ENCODE measurements at regions not wholly inside any gene's neighbourhood (a gene's known extent, or its start where the extent isn't known, plus 50 kb on each side); places are given as distances from the start of the nearest gene placed in this dataset.

DNA sequence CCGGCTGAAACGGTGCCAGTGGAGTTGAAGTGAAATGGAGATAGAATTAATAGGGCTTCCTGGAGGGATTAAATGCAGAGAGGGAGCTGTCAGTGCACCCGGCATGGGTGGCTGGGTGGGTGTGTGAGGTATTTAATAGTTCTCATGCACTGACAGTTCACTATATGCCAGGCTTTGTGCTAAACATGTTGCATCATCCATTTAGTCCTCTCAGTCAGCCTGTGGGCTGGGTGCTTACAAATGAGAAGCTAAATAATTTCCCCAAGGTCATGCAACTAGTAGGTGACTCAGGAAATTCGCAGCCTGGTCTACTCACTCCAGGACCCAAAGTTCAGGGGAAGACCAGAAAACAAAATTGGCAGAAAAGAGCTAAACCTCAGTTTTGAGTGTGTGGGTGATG is 63.5 kb upstream of the SPATA13 start:
- no peaks in the 10 kb centered on the region for H3K36me3 ChIP-seq (ENCODE audit: insufficient read depth, low read length)
- H3K4me3 ChIP-seq (ENCODE audit: low read depth, low read length) = no peak overlapping the region
- no peaks in the 10 kb centered on the region for H3K4me1 ChIP-seq (ENCODE audit: control insufficient read depth, insufficient read depth, low read length, unreplicated experiment)
- no peaks in the 10 kb centered on the region for H3K79me2 ChIP-seq (ENCODE audit: control insufficient read depth, insufficient read depth, low read length, unreplicated experiment)
- 0 out of 2 replicates have a peak, but pooled peaks cover 3% of the 10 kb centered on the region for H3K27me3 ChIP-seq (ENCODE audit: insufficient read depth, low read length)
- H2AFZ ChIP-seq (ENCODE audit: low read length, unreplicated experiment) = no peak overlapping the region
- H3K27ac ChIP-seq (ENCODE audit: low read depth, low read length) = no peak overlapping the region

GRCh38 chr13:24097667-24098066 is 62.9 kb upstream of the SPATA13 start:
- Histone ChIP-seq H3K4me3 (ENCODE audit: low read depth, low read length) (no peak overlapping the region), H2AFZ (ENCODE audit: low read length, unreplicated experiment) (no peak overlapping the region), H3K27ac (ENCODE audit: low read depth, low read length) (no peak overlapping the region)

GRCh38 chr13:24099490-24099889 is 61.0 kb upstream of the SPATA13 start:
- H3K4me1 ChIP-seq (ENCODE audit: control insufficient read depth, insufficient read depth, low read length, unreplicated experiment) = no peaks in the 10 kb centered on the region

More at GRCh38 chr13:24097667-24098066, 62.9 kb upstream of the SPATA13 start:
- H3K4me1 ChIP-seq (ENCODE audit: control insufficient read depth, insufficient read depth, low read length, unreplicated experiment) = no peaks in the 10 kb centered on the region
- H3K79me2 ChIP-seq (ENCODE audit: control insufficient read depth, insufficient read depth, low read length, unreplicated experiment) = no peaks in the 10 kb centered on the region
- H3K27me3 ChIP-seq (ENCODE audit: insufficient read depth, low read length) = peaks cover 3% of the 10 kb centered on the region; the same call in 1 of the 2 replicates
- H3K36me3 ChIP-seq (ENCODE audit: insufficient read depth, low read length) = no peaks in the 10 kb centered on the region

DNA sequence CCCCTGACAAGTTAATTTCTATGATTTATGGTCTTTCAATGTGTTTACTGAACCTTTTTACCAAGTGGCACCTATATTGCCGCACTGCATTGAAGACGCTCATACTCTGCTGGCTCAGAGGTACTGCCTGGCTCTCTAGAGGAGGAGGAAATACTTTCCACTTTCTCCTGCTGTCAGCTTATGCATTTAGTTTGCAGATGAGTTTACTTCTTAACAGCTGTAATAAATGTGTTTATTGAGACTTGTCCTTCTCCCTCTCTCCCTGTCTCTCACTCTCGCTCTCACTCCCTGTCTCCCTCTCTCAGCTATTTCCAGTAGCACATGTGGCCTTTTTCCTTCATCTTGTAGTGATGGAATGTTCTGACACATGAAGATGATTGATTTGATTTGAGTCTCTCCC is 60.3 kb upstream of the SPATA13 start:
- Histone ChIP-seq H3K4me1 (ENCODE audit: control insufficient read depth, insufficient read depth, low read length, unreplicated experiment) (no peaks in the 10 kb centered on the region), H3K27ac (ENCODE audit: low read depth, low read length) (no peak overlapping the region), H3K79me2 (ENCODE audit: control insufficient read depth, insufficient read depth, low read length, unreplicated experiment) (no peaks in the 10 kb centered on the region), H3K36me3 (ENCODE audit: insufficient read depth, low read length) (no peaks in the 10 kb centered on the region), H3K27me3 (ENCODE audit: insufficient read depth, low read length) (peaks cover 3% of the 10 kb centered on the region; the same call in 1 of the 2 replicates), H2AFZ (ENCODE audit: low read length, unreplicated experiment) (no peak overlapping the region), H3K4me3 (ENCODE audit: low read depth, low read length) (no peak overlapping the region)

More at GRCh38 chr13:24099490-24099889, 61.0 kb upstream of the SPATA13 start:
- no peaks in the 10 kb centered on the region for H3K79me2 ChIP-seq (ENCODE audit: control insufficient read depth, insufficient read depth, low read length, unreplicated experiment)
- H3K36me3 ChIP-seq (ENCODE audit: insufficient read depth, low read length) = no peaks in the 10 kb centered on the region
- peaks cover 3% of the 10 kb centered on the region; the same call in 1 of the 2 replicates for H3K27me3 ChIP-seq (ENCODE audit: insufficient read depth, low read length)
- no peak overlapping the region for H3K4me3 ChIP-seq (ENCODE audit: low read depth, low read length)
- no peak overlapping the region for H3K27ac ChIP-seq (ENCODE audit: low read depth, low read length)
- no peak overlapping the region for H2AFZ ChIP-seq (ENCODE audit: low read length, unreplicated experiment)

DNA sequence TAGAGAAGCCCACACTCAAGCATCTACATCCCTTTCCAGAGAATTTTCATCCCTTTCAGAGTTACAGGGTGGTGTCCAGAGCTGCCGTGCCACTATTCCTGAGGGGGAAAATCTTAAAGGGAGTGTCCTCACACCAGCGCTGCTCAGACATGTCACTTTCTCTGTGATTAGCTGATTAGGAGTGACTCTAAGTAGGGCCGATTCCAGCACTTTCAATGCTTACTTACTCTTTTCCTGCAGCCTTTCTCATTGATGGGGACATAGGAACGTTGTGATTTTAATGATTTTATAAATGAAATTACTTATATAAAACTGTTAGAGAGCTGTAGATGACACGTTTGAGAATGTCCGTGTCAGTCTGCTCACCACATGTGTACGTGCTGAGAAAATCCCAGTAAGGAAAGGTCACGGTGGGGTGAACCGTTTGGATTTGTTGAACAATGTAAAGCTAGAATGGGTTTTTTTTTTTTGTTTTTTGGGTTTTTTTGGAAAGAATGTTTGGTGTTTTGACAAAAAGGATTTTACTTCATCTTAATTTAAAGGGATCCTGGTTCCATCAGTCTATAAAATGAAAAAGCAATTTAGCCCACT is 56.6 kb upstream of the SPATA13 start:
- H2AFZ ChIP-seq (ENCODE audit: low read length, unreplicated experiment) = no peak overlapping the region
- H3K27me3 ChIP-seq (ENCODE audit: insufficient read depth, low read length) = peaks cover 3% of the 10 kb centered on the region; the same call in 1 of the 2 replicates
- no peak overlapping the region for H3K4me3 ChIP-seq (ENCODE audit: low read depth, low read length)
- H3K27ac ChIP-seq (ENCODE audit: low read depth, low read length) = no peak overlapping the region
- no peaks in the 10 kb centered on the region for H3K36me3 ChIP-seq (ENCODE audit: insufficient read depth, low read length)
- H3K4me1 ChIP-seq (ENCODE audit: control insufficient read depth, insufficient read depth, low read length, unreplicated experiment) = no peaks in the 10 kb centered on the region
- no peaks in the 10 kb centered on the region for H3K79me2 ChIP-seq (ENCODE audit: control insufficient read depth, insufficient read depth, low read length, unreplicated experiment)

- H3K27me3 ChIP-seq (ENCODE audit: insufficient read depth, low read length) = peaks cover 3% of the 10 kb centered on the region; the same call in 1 of the 2 replicates
- no peak overlapping the region for H3K27ac ChIP-seq (ENCODE audit: low read depth, low read length)
- no peaks in the 10 kb centered on the region for H3K79me2 ChIP-seq (ENCODE audit: control insufficient read depth, insufficient read depth, low read length, unreplicated experiment)
- H3K4me1 ChIP-seq (ENCODE audit: control insufficient read depth, insufficient read depth, low read length, unreplicated experiment) = no peaks in the 10 kb centered on the region
- no peak overlapping the region for H3K4me3 ChIP-seq (ENCODE audit: low read depth, low read length)
- no peaks in the 10 kb centered on the region for H3K36me3 ChIP-seq (ENCODE audit: insufficient read depth, low read length)
- H2AFZ ChIP-seq (ENCODE audit: low read length, unreplicated experiment) = no peak overlapping the region
Measured at GRCh38 chr13:24104723-24105122, 55.8 kb upstream of the SPATA13 start.

- Histone ChIP-seq H3K27me3 (ENCODE audit: insufficient read depth, low read length) (peaks cover 6% of the 10 kb centered on the region; the same call in 1 of the 2 replicates), H3K27ac (ENCODE audit: low read depth, low read length) (no peak overlapping the region), H3K36me3 (ENCODE audit: insufficient read depth, low read length) (no peaks in the 10 kb centered on the region)
Measured at GRCh38 chr13:24106429-24106828, 54.1 kb upstream of the SPATA13 start.

GRCh38 chr13:24107955-24108614 is 52.4 kb upstream of the SPATA13 start:
- H3K36me3 ChIP-seq (ENCODE audit: insufficient read depth, low read length) = no peaks in the 10 kb centered on the region
- H3K79me2 ChIP-seq (ENCODE audit: control insufficient read depth, insufficient read depth, low read length, unreplicated experiment) = no peaks in the 10 kb centered on the region
- H2AFZ ChIP-seq (ENCODE audit: low read length, unreplicated experiment) = no peak overlapping the region
- H3K4me3 ChIP-seq (ENCODE audit: low read depth, low read length) = no peak overlapping the region
- no peak overlapping the region for H3K27ac ChIP-seq (ENCODE audit: low read depth, low read length)
- H3K27me3 ChIP-seq (ENCODE audit: insufficient read depth, low read length) = peaks cover 3% of the 10 kb centered on the region; the same call in 1 of the 2 replicates
- no peaks in the 10 kb centered on the region for H3K4me1 ChIP-seq (ENCODE audit: control insufficient read depth, insufficient read depth, low read length, unreplicated experiment)

More at GRCh38 chr13:24106429-24106828, 54.1 kb upstream of the SPATA13 start:
- H2AFZ ChIP-seq (ENCODE audit: low read length, unreplicated experiment) = no peak overlapping the region
- H3K4me3 ChIP-seq (ENCODE audit: low read depth, low read length) = no peak overlapping the region
- no peaks in the 10 kb centered on the region for H3K79me2 ChIP-seq (ENCODE audit: control insufficient read depth, insufficient read depth, low read length, unreplicated experiment)
- no peaks in the 10 kb centered on the region for H3K4me1 ChIP-seq (ENCODE audit: control insufficient read depth, insufficient read depth, low read length, unreplicated experiment)

DNA sequence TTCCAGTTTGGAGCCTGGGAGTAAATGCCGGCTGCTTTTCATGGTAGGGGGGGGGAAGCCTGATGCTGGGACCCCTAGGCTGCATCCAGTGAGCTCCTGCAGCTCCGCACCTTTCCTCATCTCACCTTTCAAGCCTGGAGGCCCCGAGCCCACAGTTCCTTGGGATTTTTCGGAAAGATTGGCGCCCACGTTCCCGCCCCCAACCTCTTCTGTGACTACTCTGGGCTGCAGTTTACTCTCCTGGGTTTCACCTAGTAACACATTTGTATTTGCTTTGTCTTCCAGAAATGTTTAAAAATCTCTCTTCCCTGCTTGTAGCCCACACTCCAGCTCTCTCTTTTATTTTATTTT is 51.9 kb upstream of the SPATA13 start:
- Histone ChIP-seq H3K36me3 (ENCODE audit: insufficient read depth, low read length) (no peaks in the 10 kb centered on the region), H2AFZ (ENCODE audit: low read length, unreplicated experiment) (no peak overlapping the region), H3K27me3 (ENCODE audit: insufficient read depth, low read length) (peaks cover 3% of the 10 kb centered on the region; the same call in 1 of the 2 replicates), H3K79me2 (ENCODE audit: control insufficient read depth, insufficient read depth, low read length, unreplicated experiment) (no peaks in the 10 kb centered on the region), H3K27ac (ENCODE audit: low read depth, low read length) (no peak overlapping the region), H3K4me3 (ENCODE audit: low read depth, low read length) (no peak overlapping the region), H3K4me1 (ENCODE audit: control insufficient read depth, insufficient read depth, low read length, unreplicated experiment) (no peaks in the 10 kb centered on the region)

DNA sequence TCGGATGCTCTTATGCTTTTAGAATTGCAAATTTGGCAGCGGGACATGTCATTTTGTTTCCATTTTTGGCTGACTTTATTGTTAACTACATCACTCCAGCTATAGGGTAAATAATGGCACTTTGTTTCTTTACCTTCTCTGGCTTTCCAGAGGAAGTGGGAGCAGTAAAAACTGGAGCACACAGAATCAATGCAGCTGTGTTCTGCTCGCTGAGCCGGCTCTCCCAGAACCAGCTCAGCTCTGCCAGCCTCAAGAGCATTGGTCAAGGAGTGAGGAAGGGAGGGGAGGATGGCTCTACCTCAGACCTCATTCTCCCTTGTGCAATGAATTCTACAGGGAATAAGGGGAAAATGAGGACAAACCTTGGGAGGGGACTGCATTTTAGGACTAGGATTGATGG is 50.5 kb upstream of the SPATA13 start:
- Histone ChIP-seq H2AFZ (ENCODE audit: low read length, unreplicated experiment) (no peak overlapping the region), H3K79me2 (ENCODE audit: control insufficient read depth, insufficient read depth, low read length, unreplicated experiment) (no peaks in the 10 kb centered on the region), H3K4me3 (ENCODE audit: low read depth, low read length) (no peak overlapping the region), H3K27ac (ENCODE audit: low read depth, low read length) (no peak overlapping the region), H3K27me3 (ENCODE audit: insufficient read depth, low read length) (peaks cover 3% of the 10 kb centered on the region; the same call in 1 of the 2 replicates), H3K4me1 (ENCODE audit: control insufficient read depth, insufficient read depth, low read length, unreplicated experiment) (no peaks in the 10 kb centered on the region), H3K36me3 (ENCODE audit: insufficient read depth, low read length) (no peaks in the 10 kb centered on the region)

Data from ACC112 (cell line).